ENCODE measurements at regions not wholly inside any gene's neighbourhood (a gene's known extent, or its start where the extent isn't known, plus 50 kb on each side); places are given as distances from the start of the nearest gene placed in this dataset.

- DNase-seq: no peak
- H3K27me3 Mint-ChIP-seq (ENCODE audit: insufficient read depth): no peaks in the 10 kb centered on the region
- H3K36me3 Mint-ChIP-seq (ENCODE audit: low read depth): no peaks in the 10 kb centered on the region
- no peaks in the 10 kb centered on the region for H3K4me1 Mint-ChIP-seq (ENCODE audit: low read depth)
- TF ChIP-seq CTCF (IDR thresholded peaks at IDR 0.05): no peak
- H3K4me3 Mint-ChIP-seq: no peak overlapping the region
- H3K27ac Mint-ChIP-seq: no peak overlapping the region
- peaks cover 6% of the 10 kb centered on the region for H3K9me3 Mint-ChIP-seq
These were observed 623.8 kb upstream of the LCORL start for GRCh38 chr4:18645351-18645750.

- H3K27ac Mint-ChIP-seq: no peak overlapping the region
- no peak for TF ChIP-seq CTCF (IDR thresholded peaks at IDR 0.05)
- no peaks in the 10 kb centered on the region; the same call in 1 of the 2 replicates for H3K9me3 Mint-ChIP-seq
- no peak overlapping the region for H3K4me3 Mint-ChIP-seq
- H3K36me3 Mint-ChIP-seq (ENCODE audit: low read depth): no peaks in the 10 kb centered on the region
- no peaks in the 10 kb centered on the region for H3K27me3 Mint-ChIP-seq (ENCODE audit: insufficient read depth)
- H3K4me1 Mint-ChIP-seq (ENCODE audit: low read depth): no peaks in the 10 kb centered on the region
- DNase-seq: no peak
These were observed 619.8 kb upstream of the LCORL start for GRCh38 chr4:18641334-18641733.

- Mint-ChIP-seq H3K4me3 (no peak overlapping the region), H3K27ac (no peak overlapping the region), H3K27me3 (ENCODE audit: insufficient read depth) (no peaks in the 10 kb centered on the region), H3K9me3 (no peaks in the 10 kb centered on the region; the same call in 1 of the 2 replicates), H3K4me1 (ENCODE audit: low read depth) (no peaks in the 10 kb centered on the region), H3K36me3 (ENCODE audit: low read depth) (no peaks in the 10 kb centered on the region)
- DNase-seq: no peak
- no peak for TF ChIP-seq CTCF (IDR thresholded peaks at IDR 0.05)
These were observed 616.5 kb upstream of the LCORL start for GRCh38 chr4:18638031-18638430.

GRCh38 chr4:18636001-18636585 is 614.5 kb upstream of the LCORL start:
- no peak overlapping the region for H3K4me3 Mint-ChIP-seq
- no peak overlapping the region for H3K27ac Mint-ChIP-seq
- no peaks in the 10 kb centered on the region for H3K36me3 Mint-ChIP-seq (ENCODE audit: low read depth)
- no peaks in the 10 kb centered on the region; the same call in none of the 2 replicates for H3K9me3 Mint-ChIP-seq
- H3K4me1 Mint-ChIP-seq (ENCODE audit: low read depth): no peaks in the 10 kb centered on the region
- no peak for TF ChIP-seq CTCF (IDR thresholded peaks at IDR 0.05)
- DNase-seq: no peak
- no peaks in the 10 kb centered on the region for H3K27me3 Mint-ChIP-seq (ENCODE audit: insufficient read depth)

- Mint-ChIP-seq H3K36me3 (ENCODE audit: low read depth) (no peaks in the 10 kb centered on the region), H3K9me3 (no peaks in the 10 kb centered on the region; the same call in none of the 2 replicates), H3K4me1 (ENCODE audit: low read depth) (no peaks in the 10 kb centered on the region), H3K4me3 (no peak overlapping the region), H3K27me3 (ENCODE audit: insufficient read depth) (no peaks in the 10 kb centered on the region), H3K27ac (no peak overlapping the region)
- no peak for DNase-seq
- TF ChIP-seq CTCF (IDR thresholded peaks at IDR 0.05): no peak
These were observed 614.0 kb upstream of the LCORL start for GRCh38 chr4:18635531-18635930.
